Lower lobe of right lung (tissue), 2 donors: ENCODE measurements at regions not wholly inside any gene's neighbourhood (a gene's known extent, or its start where the extent isn't known, plus 50 kb on each side); places are given as distances from the start of the nearest gene placed in this dataset.

Experiments used
- ATAC-seq, 2 donors: fragments of 200-7000 bp; cut with Tn5 transposase; one replicate each; pipeline ENCODE4 v1.9.1; 2020 to 2022; ENCODE audit warnings: mild to moderate bottlenecking in 2 of 2, moderate library complexity in 2 of 2
- DNase-seq: peaks from one replicate; pipeline ENCODE4 v3.0.0-alpha.2; 2020
- H3K27ac ChIP-seq: fragments of 200-600 bp; one replicate; pipeline ENCODE4 v1.8.0; 2022
- H3K27me3 ChIP-seq: fragments of 200-600 bp; one replicate; pipeline ENCODE4 v1.8.0; 2022; ENCODE audit warnings: low read depth
- H3K36me3 ChIP-seq: fragments of 200-600 bp; one replicate; pipeline ENCODE4 v1.8.0; 2022; ENCODE audit warnings: mild to moderate bottlenecking
- H3K4me1 ChIP-seq: fragments of 200-600 bp; one replicate; pipeline ENCODE4 v1.8.0; 2022
- H3K4me3 ChIP-seq: fragments of 200-600 bp; one replicate; pipeline ENCODE4 v1.8.0; 2022; ENCODE audit warnings: mild to moderate bottlenecking
- H3K9me3 ChIP-seq: fragments of 200-600 bp; one replicate; pipeline ENCODE4 v1.8.0; 2022
- CTCF ChIP-seq: fragments of 200-600 bp; IDR thresholded peaks from one replicate; pipeline ENCODE4 v1.8.0; 2022; ENCODE audit warnings: antibody characterized with exemption, mild to moderate bottlenecking
- intact Hi-C: fragments of 100-400 bp; cut with DNase I; formaldehyde crosslinking; loops from one replicate; pipeline ENCODE4 v1.11.0; 2022
- donor health status: DM: no; HTN: yes; CAD: no; lungs with severe emphysema.

GRCh38 chr3:77933926-77934325, 894.0 kb downstream of the ROBO2 start:
- TF ChIP-seq CTCF = no peak
- Histone ChIP-seq H3K27ac (no peak overlapping the region), H3K36me3 (no peaks in the 10 kb centered on the region), H3K4me3 (no peak overlapping the region), H3K9me3 (no peaks in the 10 kb centered on the region), H3K27me3 (no peaks in the 10 kb centered on the region), H3K4me1 (no peaks in the 10 kb centered on the region)
- intact Hi-C loops = no loop called here
- ATAC-seq (no peak), DNase-seq (no peak)

- no peak for TF ChIP-seq CTCF
- Histone ChIP-seq H3K4me3 (no peak overlapping the region), H3K27me3 (no peaks in the 10 kb centered on the region), H3K9me3 (no peaks in the 10 kb centered on the region), H3K27ac (no peak overlapping the region), H3K36me3 (no peaks in the 10 kb centered on the region), H3K4me1 (no peaks in the 10 kb centered on the region)
- no peak for ATAC-seq
- no peak for DNase-seq
- intact Hi-C loops = no loop called here
These were observed 895.5 kb downstream of the ROBO2 start for GRCh38 chr3:77935418-77935817.

GRCh38 chr3:77939726-77940125, 899.8 kb downstream of the ROBO2 start:
- Histone ChIP-seq H3K27me3 (no peaks in the 10 kb centered on the region), H3K4me1 (no peaks in the 10 kb centered on the region), H3K4me3 (no peak overlapping the region), H3K36me3 (no peaks in the 10 kb centered on the region), H3K27ac (no peak overlapping the region), H3K9me3 (no peaks in the 10 kb centered on the region)
- DNase-seq = no peak
- intact Hi-C loops = no loop called here
- no peak for TF ChIP-seq CTCF
- no peak for ATAC-seq

GRCh38 chr3:77943598-77943997, 903.7 kb downstream of the ROBO2 start:
- H3K4me1 ChIP-seq = no peaks in the 10 kb centered on the region
- no peaks in the 10 kb centered on the region for H3K27me3 ChIP-seq
- DNase-seq (no peak), ATAC-seq (no peak)
- intact Hi-C loops = no loop called here
- no peak for TF ChIP-seq CTCF
- H3K27ac ChIP-seq = no peak overlapping the region
- H3K4me3 ChIP-seq = no peak overlapping the region
- no peaks in the 10 kb centered on the region for H3K36me3 ChIP-seq
- no peaks in the 10 kb centered on the region for H3K9me3 ChIP-seq

GRCh38 chr3:77945320-77945719, 905.4 kb downstream of the ROBO2 start:
- no peak for TF ChIP-seq CTCF
- no peak overlapping the region for H3K4me3 ChIP-seq
- ATAC-seq = no peak

GRCh38 chr3:77947671-77948070, 907.8 kb downstream of the ROBO2 start:
- ATAC-seq (no peak), DNase-seq (no peak)
- Histone ChIP-seq H3K4me1 (no peaks in the 10 kb centered on the region), H3K27me3 (no peaks in the 10 kb centered on the region), H3K9me3 (no peaks in the 10 kb centered on the region), H3K4me3 (no peak overlapping the region), H3K36me3 (no peaks in the 10 kb centered on the region), H3K27ac (no peak overlapping the region)
- TF ChIP-seq CTCF = no peak
- intact Hi-C loops = no loop called here

More at GRCh38 chr3:77945320-77945719, 905.4 kb downstream of the ROBO2 start:
- Histone ChIP-seq H3K27me3 (no peaks in the 10 kb centered on the region), H3K9me3 (no peaks in the 10 kb centered on the region), H3K36me3 (no peaks in the 10 kb centered on the region), H3K27ac (no peak overlapping the region), H3K4me1 (no peaks in the 10 kb centered on the region)
- intact Hi-C loops = no loop called here
- no peak for DNase-seq
